ENCODE measurements at regions not wholly inside any gene's neighbourhood (a gene's known extent, or its start where the extent isn't known, plus 50 kb on each side); places are given as distances from the start of the nearest gene placed in this dataset.
A peak's percentile ranks its signal among the peaks of the same experiment; 100 is the strongest.

- DNase-seq = peak in 9 of 58 donors; percentile 14 to 47 (median 20)
These were observed 98.6 kb downstream of the IRF2BPL start for GRCh38 chr14:76929927-76930326.

GRCh38 chr14:76927971-76928700, 100.4 kb downstream of the IRF2BPL start:
- no peak for DNase-seq

GRCh38 chr14:76926521-76927251, 100.5 kb downstream of the LRRC74A start:
- peak in 39 of 58 donors; percentile 14 to 84 (median 47) for DNase-seq

GRCh38 chr14:76925097-76925441, 98.9 kb downstream of the LRRC74A start:
- DNase-seq = no peak

- DNase-seq = peak in 49 of 58 donors; percentile 8 to 84 (median 48)
These were observed 98.3 kb downstream of the LRRC74A start for GRCh38 chr14:76924371-76925096.

GRCh38 chr14:76923431-76924370, 97.5 kb downstream of the LRRC74A start:
- DNase-seq = peak in 16 of 58 donors; percentile 11 to 50 (median 26)

GRCh38 chr14:76922584-76922983, 96.4 kb downstream of the LRRC74A start:
- DNase-seq = peak in 27 of 58 donors; percentile 15 to 72 (median 37)

- no peak for DNase-seq
These were observed 95.9 kb downstream of the LRRC74A start for GRCh38 chr14:76922092-76922491.

- DNase-seq = no peak
These were observed 94.8 kb downstream of the LRRC74A start for GRCh38 chr14:76921088-76921399.

GRCh38 chr14:76920331-76921087, 94.3 kb downstream of the LRRC74A start:
- peak in 11 of 58 donors; percentile 11 to 66 (median 37) for DNase-seq

- peak in 30 of 58 donors; percentile 14 to 70 (median 42) for DNase-seq
These were observed 93.5 kb downstream of the LRRC74A start for GRCh38 chr14:76919431-76920330.

All from anterior cingulate cortex (tissue), 58 donors.